SJSA1 (cell line): ENCODE measurements at regions not wholly inside any gene's neighbourhood (a gene's known extent, or its start where the extent isn't known, plus 50 kb on each side); places are given as distances from the start of the nearest gene placed in this dataset.

ENCODE experiments used
- DNase-seq, 2 experiments: peaks; one replicate each; pipeline ENCODE4 v3.0.0-alpha.2; 2015 to 2020; ENCODE audit warnings: low spot score in 2 of 2, low read depth in 1 of 2
- H3K27ac ChIP-seq: fragments of 250-450 bp; sonication (Bioruptor Pico); 2 replicates; pipeline ENCODE4 v1.5.1; 2020; ENCODE audit warnings: mild to moderate bottlenecking, moderate library complexity
- H3K27me3 ChIP-seq: fragments of 250-450 bp; sonication (Bioruptor Pico); replicated peaks from 2 replicates; pipeline ENCODE4 v1.5.1; 2020; ENCODE audit warnings: mild to moderate bottlenecking, moderate library complexity
- H3K36me3 ChIP-seq: fragments of 250-450 bp; sonication (Bioruptor Pico); 2 replicates; pipeline ENCODE4 v1.5.1; 2020; ENCODE audit warnings: mild to moderate bottlenecking
- H3K4me1 ChIP-seq: fragments of 250-450 bp; sonication (Bioruptor Pico); replicated peaks from 2 replicates; pipeline ENCODE4 v1.6.1; 2021; ENCODE audit warnings: mild to moderate bottlenecking
- H3K4me3 ChIP-seq: fragments of 250-450 bp; sonication (Bioruptor Pico); 2 replicates; pipeline ENCODE4 v1.5.1; 2020; ENCODE audit warnings: mild to moderate bottlenecking
- H3K9me3 ChIP-seq: fragments of 250-450 bp; sonication (Bioruptor Pico); replicated peaks from 2 replicates; pipeline ENCODE4 v1.5.1; 2020; ENCODE audit warnings: mild to moderate bottlenecking

- no peak overlapping the region for H3K27ac ChIP-seq
- no peaks in the 10 kb centered on the region for H3K27me3 ChIP-seq
- no peaks in the 10 kb centered on the region for H3K9me3 ChIP-seq
- DNase-seq = no peak
- no peaks in the 10 kb centered on the region for H3K36me3 ChIP-seq
- no peak overlapping the region for H3K4me3 ChIP-seq
- H3K4me1 ChIP-seq = peaks cover 26% of the 10 kb centered on the region
Observed at GRCh38 chr3:107882881-107883280, 207.9 kb downstream of the CD47 start.

DNA sequence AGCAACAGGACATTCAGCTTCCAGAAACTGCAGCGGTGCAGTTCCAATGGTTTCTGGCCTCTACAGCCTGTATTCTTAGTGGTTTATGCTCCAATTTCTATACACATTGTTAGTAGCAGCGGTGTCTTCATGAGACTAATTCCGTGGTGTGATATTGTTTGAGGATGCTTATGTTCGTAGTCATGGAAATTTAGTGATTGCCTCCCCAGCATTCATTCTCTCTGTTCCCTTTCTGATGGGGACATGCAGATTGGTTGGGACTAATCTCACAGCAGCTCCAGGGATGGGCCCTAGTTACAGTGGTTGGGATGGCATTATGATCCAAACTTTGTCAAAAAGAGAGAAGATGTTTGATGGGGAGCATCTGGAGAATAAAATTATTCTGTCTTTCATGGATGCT, 208.6 kb downstream of the CD47 start:
- no peak overlapping the region for H3K27ac ChIP-seq
- no peak for DNase-seq

GRCh38 chr3:107881509-107881908, 209.3 kb downstream of the CD47 start:
- H3K27ac ChIP-seq = no peak overlapping the region
- H3K4me3 ChIP-seq = no peak overlapping the region
- H3K27me3 ChIP-seq = no peaks in the 10 kb centered on the region
- no peak for DNase-seq
- H3K4me1 ChIP-seq = peaks cover 30% of the 10 kb centered on the region
- no peaks in the 10 kb centered on the region for H3K9me3 ChIP-seq
- no peaks in the 10 kb centered on the region for H3K36me3 ChIP-seq

More for the DNA sequence above, 208.6 kb downstream of the CD47 start:
- no peak overlapping the region for H3K4me3 ChIP-seq
- peaks cover 30% of the 10 kb centered on the region for H3K4me1 ChIP-seq
- H3K36me3 ChIP-seq = no peaks in the 10 kb centered on the region
- no peaks in the 10 kb centered on the region for H3K27me3 ChIP-seq
- no peaks in the 10 kb centered on the region for H3K9me3 ChIP-seq

GRCh38 chr3:107880702-107881101, 210.1 kb downstream of the CD47 start:
- H3K4me3 ChIP-seq = no peak overlapping the region
- no peaks in the 10 kb centered on the region for H3K36me3 ChIP-seq
- H3K27ac ChIP-seq = no peak overlapping the region
- DNase-seq = no peak
- H3K4me1 ChIP-seq = peaks cover 30% of the 10 kb centered on the region
- H3K27me3 ChIP-seq = no peaks in the 10 kb centered on the region
- H3K9me3 ChIP-seq = no peaks in the 10 kb centered on the region

GRCh38 chr3:107877936-107878335, 212.9 kb downstream of the CD47 start:
- no peak overlapping the region for H3K4me3 ChIP-seq
- no peaks in the 10 kb centered on the region for H3K36me3 ChIP-seq
- peak; percentile 51 to 54 for DNase-seq
- H3K27ac ChIP-seq = 0 out of 2 replicates have a peak overlapping the region, but pooled peaks have one; percentile 31
- H3K9me3 ChIP-seq = no peaks in the 10 kb centered on the region
- H3K4me1 ChIP-seq = peaks cover 14% of the 10 kb centered on the region
- no peaks in the 10 kb centered on the region for H3K27me3 ChIP-seq

DNA sequence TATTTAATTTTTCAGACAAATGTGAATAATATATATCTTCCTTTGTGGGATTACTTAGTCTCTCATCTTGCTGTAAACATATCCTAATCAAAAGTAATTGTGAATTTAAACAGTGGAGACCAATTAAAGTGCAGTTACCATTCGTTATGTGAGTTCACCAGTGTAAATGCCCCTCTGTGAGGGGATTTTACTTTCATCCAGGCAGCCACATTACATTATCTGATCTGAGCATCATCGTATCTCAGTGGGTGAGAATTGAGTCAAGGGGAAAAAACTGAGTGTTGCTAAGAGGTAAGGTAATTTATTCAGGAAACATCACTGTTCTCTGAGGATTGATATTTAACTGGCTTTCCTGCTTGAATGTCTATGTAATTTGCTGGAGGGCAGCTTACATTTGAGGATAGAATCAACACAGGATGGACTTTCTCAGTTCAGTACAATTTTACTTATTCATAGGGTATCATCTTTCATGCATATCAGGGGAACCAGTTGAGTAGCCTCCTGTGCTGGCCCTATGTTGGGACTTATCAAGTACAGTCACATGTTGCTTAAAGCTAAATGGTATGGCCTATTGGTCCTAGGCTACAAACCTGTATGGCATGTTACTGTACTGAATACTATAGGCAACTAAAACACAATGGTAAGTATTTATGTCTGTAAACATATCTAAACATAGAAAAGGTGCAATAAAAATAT, 219.7 kb downstream of the CD47 start:
- H3K36me3 ChIP-seq = no peaks in the 10 kb centered on the region
- DNase-seq = no peak
- H3K9me3 ChIP-seq = no peaks in the 10 kb centered on the region
- no peaks in the 10 kb centered on the region for H3K4me1 ChIP-seq
- no peak overlapping the region for H3K4me3 ChIP-seq
- H3K27me3 ChIP-seq = no peaks in the 10 kb centered on the region
- H3K27ac ChIP-seq = no peak overlapping the region

DNA sequence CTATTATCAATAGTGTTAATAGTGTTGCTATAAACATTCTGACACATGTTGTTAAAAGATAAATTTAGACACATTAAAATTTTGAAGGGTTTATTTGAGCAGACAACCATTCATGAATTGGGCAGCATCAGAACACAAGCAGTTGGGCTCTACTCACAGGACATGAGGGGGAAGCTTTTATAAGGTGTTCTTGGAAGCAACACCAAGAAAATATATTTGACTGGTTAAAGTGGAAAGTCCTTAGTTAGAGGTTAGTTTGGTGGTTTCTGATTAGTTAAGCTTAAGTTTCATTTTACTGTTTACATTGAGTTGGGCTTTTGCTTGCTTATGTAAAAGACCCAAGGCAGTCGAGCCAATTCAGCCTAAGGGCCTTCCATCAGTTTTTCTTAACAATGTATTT, 220.7 kb downstream of the CD47 start:
- no peak for DNase-seq
- Histone ChIP-seq H3K4me3 (no peak overlapping the region), H3K27ac (no peak overlapping the region), H3K27me3 (no peaks in the 10 kb centered on the region), H3K36me3 (no peaks in the 10 kb centered on the region), H3K9me3 (no peaks in the 10 kb centered on the region), H3K4me1 (no peaks in the 10 kb centered on the region)

GRCh38 chr3:107868449-107868848, 222.4 kb downstream of the CD47 start:
- Histone ChIP-seq H3K36me3 (no peaks in the 10 kb centered on the region), H3K4me1 (no peaks in the 10 kb centered on the region)
- DNase-seq = no peak

DNA sequence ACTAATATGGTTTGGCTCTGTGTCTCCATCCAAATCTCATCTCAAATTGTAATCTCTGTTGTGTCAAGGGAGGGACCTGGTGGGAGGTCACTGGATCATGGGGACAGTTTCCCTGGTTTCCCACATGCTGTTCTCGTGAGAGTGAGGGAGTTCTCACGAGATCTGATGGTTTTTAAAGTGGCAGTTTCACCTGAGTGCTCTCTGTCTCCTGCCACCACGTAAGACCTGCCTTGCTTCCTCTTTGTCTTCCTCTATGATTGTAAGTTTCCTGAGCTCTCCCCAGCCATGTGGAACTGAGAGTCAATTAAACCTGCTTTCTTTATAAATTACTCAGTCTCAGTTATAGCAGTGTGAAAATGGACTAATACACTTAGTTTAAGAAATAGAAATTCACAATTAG, 228.9 kb downstream of the CD47 start:
- Histone ChIP-seq H3K4me1 (no peaks in the 10 kb centered on the region), H3K4me3 (no peak overlapping the region), H3K27me3 (0 out of 2 replicates have a peak, but pooled peaks cover 3% of the 10 kb centered on the region), H3K36me3 (no peaks in the 10 kb centered on the region), H3K27ac (no peak overlapping the region), H3K9me3 (no peaks in the 10 kb centered on the region)
- no peak for DNase-seq

More at GRCh38 chr3:107868449-107868848, 222.4 kb downstream of the CD47 start:
- no peak overlapping the region for H3K27ac ChIP-seq
- no peaks in the 10 kb centered on the region for H3K27me3 ChIP-seq
- no peak overlapping the region for H3K4me3 ChIP-seq
- no peaks in the 10 kb centered on the region for H3K9me3 ChIP-seq

- Histone ChIP-seq H3K36me3 (no peaks in the 10 kb centered on the region), H3K27me3 (0 out of 2 replicates have a peak, but pooled peaks cover 3% of the 10 kb centered on the region), H3K4me3 (no peak overlapping the region), H3K4me1 (no peaks in the 10 kb centered on the region), H3K27ac (no peak overlapping the region), H3K9me3 (no peaks in the 10 kb centered on the region)
- no peak for DNase-seq
Observed at GRCh38 chr3:107861422-107861821, 229.4 kb downstream of the CD47 start.
